ENCODE measurements at regions not wholly inside any gene's neighbourhood (a gene's known extent, or its start where the extent isn't known, plus 50 kb on each side); places are given as distances from the start of the nearest gene placed in this dataset.

DNA sequence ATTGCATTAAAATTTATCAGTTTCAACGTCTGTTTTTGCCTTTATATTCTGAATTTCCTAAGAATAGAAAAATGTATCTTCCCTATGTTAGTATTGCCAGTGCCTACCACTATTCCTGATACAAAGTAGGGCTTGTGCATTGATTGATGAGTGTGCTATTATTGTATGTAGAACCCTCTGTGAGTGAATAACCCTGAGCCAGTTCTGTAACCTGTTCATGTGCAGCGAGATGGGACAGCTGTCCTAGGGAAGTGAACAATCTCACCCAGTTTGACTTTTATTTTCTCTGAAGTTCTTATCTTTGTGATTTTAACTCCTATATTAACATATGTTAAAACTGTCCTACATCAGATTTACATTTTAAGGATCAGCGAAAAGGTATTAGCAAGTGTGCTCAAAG is 178.4 kb upstream of the ADO start:
- Histone ChIP-seq H4K20me1 (ENCODE audit: insufficient read depth) (no peaks in the 10 kb centered on the region), H3K9ac (no peak overlapping the region), H3K4me1 (ENCODE audit: control insufficient read depth in 1 of 2, insufficient read depth in 2 of 2, low read depth in 1 of 2, low read length in 1 of 2) (0 out of 4 replicates have a peak, but pooled peaks cover 0 to 12% of the 10 kb centered on the region in 2 experiments), H3K9me2 (no peaks in the 10 kb centered on the region), H3K4me2 (0 out of 2 replicates have a peak overlapping the region, but pooled peaks have one; percentile 17), H3F3A (replicated peaks; ENCODE audit: insufficient read depth) (no peaks in the 10 kb centered on the region), H3K27ac (ENCODE audit: low read depth in 2 of 2, low read length in 1 of 2) (no peak overlapping the region), H3K4me3 (ENCODE audit: low read depth in 2 of 2, low read length in 1 of 2) (no peak overlapping the region), H3K27me3 (ENCODE audit: insufficient read depth) (no peaks in the 10 kb centered on the region), H3K9me3 (no peaks in the 10 kb centered on the region), H2AFZ (ENCODE audit: low read depth) (no peak overlapping the region), H3K36me3 (replicated peaks in 1 of 2; ENCODE audit: control insufficient read depth in 1 of 2, insufficient read depth in 2 of 2, low read length in 1 of 2) (no peaks in the 10 kb centered on the region), H3K79me2 (ENCODE audit: insufficient read depth) (no peaks in the 10 kb centered on the region)
- CTCF ChIA-PET, result interaction anchor here (0.9 kb wide), 1 partner anchor 107 kb away, joined by 3 read pairs; no protein-coding TSS in a partner anchor
- no peak for DNase-seq
- 77% methylated on average over 3 of the region's 3 CpGs for WGBS (ENCODE audit: low lambda C conversion rate)
- POLR2A ChIA-PET, result no interaction called here
- no peak for TF ChIP-seq EP300 (IDR thresholded peaks at IDR 0.05; ENCODE audit: borderline replicate concordance in 1 of 2, low read depth in 1 of 2, low read length in 1 of 2)
- TF ChIP-seq FOXM1 (IDR thresholded peaks at IDR 0.05; ENCODE audit: low read depth), result no peak
- TF ChIP-seq SMC3 (IDR thresholded peaks at IDR 0.05; ENCODE audit: low read depth, low read length), result no peak
- TF ChIP-seq, protein P1, sequence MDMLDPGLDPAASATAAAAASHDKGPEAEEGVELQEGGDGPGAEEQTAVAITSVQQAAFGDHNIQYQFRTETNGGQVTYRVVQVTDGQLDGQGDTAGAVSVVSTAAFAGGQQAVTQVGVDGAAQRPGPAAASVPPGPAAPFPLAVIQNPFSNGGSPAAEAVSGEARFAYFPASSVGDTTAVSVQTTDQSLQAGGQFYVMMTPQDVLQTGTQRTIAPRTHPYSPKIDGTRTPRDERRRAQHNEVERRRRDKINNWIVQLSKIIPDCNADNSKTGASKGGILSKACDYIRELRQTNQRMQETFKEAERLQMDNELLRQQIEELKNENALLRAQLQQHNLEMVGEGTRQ (IDR thresholded peaks at IDR 0.05; ENCODE audit: borderline replicate concordance, low read depth, low read length), result no peak
- TF ChIP-seq CHD2 (IDR thresholded peaks at IDR 0.05; ENCODE audit: low read length, partially characterized antibody), result no peak
- no peak for TF ChIP-seq EZH2phosphoT487 (IDR thresholded peaks at IDR 0.05; ENCODE audit: borderline replicate concordance, low read depth)
- TF ChIP-seq, protein P2, sequence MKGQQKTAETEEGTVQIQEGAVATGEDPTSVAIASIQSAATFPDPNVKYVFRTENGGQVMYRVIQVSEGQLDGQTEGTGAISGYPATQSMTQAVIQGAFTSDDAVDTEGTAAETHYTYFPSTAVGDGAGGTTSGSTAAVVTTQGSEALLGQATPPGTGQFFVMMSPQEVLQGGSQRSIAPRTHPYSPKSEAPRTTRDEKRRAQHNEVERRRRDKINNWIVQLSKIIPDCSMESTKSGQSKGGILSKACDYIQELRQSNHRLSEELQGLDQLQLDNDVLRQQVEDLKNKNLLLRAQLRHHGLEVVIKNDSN (IDR thresholded peaks at IDR 0.05; ENCODE audit: borderline replicate concordance, low read depth), result no peak
- TF ChIP-seq TAF1 (IDR thresholded peaks at IDR 0.05; ENCODE audit: borderline replicate concordance, low read depth, low read length), result no peak
- no peak for TF ChIP-seq NFIC (IDR thresholded peaks at IDR 0.05; ENCODE audit: borderline replicate concordance)

DNA sequence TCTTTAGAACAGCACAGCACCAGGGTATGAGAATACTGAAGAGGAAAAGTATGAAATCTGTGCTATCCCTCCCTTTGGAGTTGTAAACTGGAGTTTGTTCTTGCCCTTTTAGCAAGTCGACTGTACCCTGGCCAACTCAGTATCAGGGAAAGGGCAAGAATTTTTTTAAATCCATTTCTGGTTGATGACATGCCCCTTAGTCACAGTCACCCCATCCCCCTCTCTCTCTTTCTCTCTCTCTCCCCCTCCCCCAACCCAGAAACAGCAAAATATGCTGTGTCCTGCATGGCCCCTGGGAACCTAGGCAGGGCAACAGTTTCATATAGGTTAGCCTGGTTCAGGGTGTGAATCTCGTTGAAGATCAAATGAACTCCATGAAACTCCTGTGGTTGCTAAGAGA is 177.7 kb upstream of the ADO start:
- CTCF ChIA-PET, result no interaction called here
- WGBS (ENCODE audit: low lambda C conversion rate), result 25% methylated on average over 2 of the region's 2 CpGs
- 0 out of 4 replicates have a peak, but pooled peaks cover 0 to 12% of the 10 kb centered on the region in 2 experiments for H3K4me1 ChIP-seq (ENCODE audit: control insufficient read depth in 1 of 2, insufficient read depth in 2 of 2, low read depth in 1 of 2, low read length in 1 of 2)
- H3K9me2 ChIP-seq, result no peaks in the 10 kb centered on the region
- no peaks in the 10 kb centered on the region for H4K20me1 ChIP-seq (ENCODE audit: insufficient read depth)
- no peak overlapping the region for H2AFZ ChIP-seq (ENCODE audit: low read depth)
- H3K4me2 ChIP-seq, result 0 out of 2 replicates have a peak overlapping the region, but pooled peaks have one; percentile 17
- TF ChIP-seq JUND (IDR thresholded peaks at IDR 0.05), result no peak
- TF ChIP-seq NRF1 (IDR thresholded peaks at IDR 0.05; ENCODE audit: low read depth, low read length), result no peak
- TF ChIP-seq, protein P1 (IDR thresholded peaks at IDR 0.05; ENCODE audit: borderline replicate concordance, low read depth, low read length), result no peak
- TF ChIP-seq FOXM1 (IDR thresholded peaks at IDR 0.05; ENCODE audit: low read depth), result no peak
- TF ChIP-seq FOSL2 (IDR thresholded peaks at IDR 0.05; ENCODE audit: borderline replicate concordance, low read depth), result peak; percentile 52; the same call in 1 of the 2 replicates
- H3K27ac ChIP-seq (ENCODE audit: low read depth in 2 of 2, low read length in 1 of 2), result no peak overlapping the region
- no peaks in the 10 kb centered on the region for H3K36me3 ChIP-seq (replicated peaks in 1 of 2; ENCODE audit: control insufficient read depth in 1 of 2, insufficient read depth in 2 of 2, low read length in 1 of 2)
- DNase-seq, result no peak
- H3K27me3 ChIP-seq (ENCODE audit: insufficient read depth), result no peaks in the 10 kb centered on the region
- POLR2A ChIA-PET, result no interaction called here
- H3K4me3 ChIP-seq (ENCODE audit: low read depth in 2 of 2, low read length in 1 of 2), result no peak overlapping the region
- no peaks in the 10 kb centered on the region for H3K9me3 ChIP-seq
- no peaks in the 10 kb centered on the region for H3F3A ChIP-seq (replicated peaks; ENCODE audit: insufficient read depth)
- no peaks in the 10 kb centered on the region for H3K79me2 ChIP-seq (ENCODE audit: insufficient read depth)
- H3K9ac ChIP-seq, result no peak overlapping the region

Measured in SK-N-SH (cell line).